ENCODE measurements at regions not wholly inside any gene's neighbourhood (a gene's known extent, or its start where the extent isn't known, plus 50 kb on each side); places are given as distances from the start of the nearest gene placed in this dataset.

GRCh38 chr2:5854797-5855196, 162.6 kb downstream of the SOX11 start:
- no peak for TF ChIP-seq EZH2 (IDR thresholded peaks at IDR 0.05; ENCODE audit: low read length)
- TF ChIP-seq CTCF (optimal IDR thresholded peaks at IDR 0.05 in 1 of 3, IDR thresholded peaks at IDR 0.05 in 1 of 3, conservative IDR thresholded peaks at IDR 0.05 in 1 of 3; ENCODE audit: extremely low read depth in 1 of 3, insufficient read depth in 2 of 3, low read length in 3 of 3), result no peak
